ENCODE measurements at regions not wholly inside any gene's neighbourhood (a gene's known extent, or its start where the extent isn't known, plus 50 kb on each side); places are given as distances from the start of the nearest gene placed in this dataset.

DNA sequence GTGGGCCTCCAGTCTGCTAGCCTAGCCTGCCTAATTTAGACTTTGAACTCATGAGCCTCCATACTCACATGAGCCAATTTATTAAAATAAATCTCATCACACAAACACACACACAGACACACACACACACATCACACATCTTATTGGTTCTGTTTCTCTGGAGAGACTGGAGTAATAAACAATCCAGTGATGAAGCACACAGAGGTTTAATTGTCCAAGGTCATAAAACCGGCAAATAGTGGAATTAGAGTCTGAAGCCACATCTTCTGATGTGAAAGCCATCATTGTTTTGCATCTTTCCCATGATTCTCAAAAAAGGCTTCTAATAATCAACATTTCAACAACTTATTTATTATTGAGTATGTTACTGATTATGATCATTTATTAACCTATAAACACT lies 249.4 kb upstream of the KCNH8 start:
- Histone ChIP-seq H3K36me3 (ENCODE audit: insufficient read depth, low read length, poor library complexity, severe bottlenecking) (no peaks in the 10 kb centered on the region), H3K27me3 (replicated peaks; ENCODE audit: insufficient read depth, low read depth, low read length, poor library complexity) (no peaks in the 10 kb centered on the region), H3K4me3 (ENCODE audit: low read depth, low read length, poor library complexity, severe bottlenecking) (no peak overlapping the region), H3K9me3 (ENCODE audit: low read depth, low read length, poor library complexity, severe bottlenecking) (no peaks in the 10 kb centered on the region), H3K27ac (ENCODE audit: low read depth, low read length, poor library complexity, severe bottlenecking) (no peak overlapping the region), H3K4me1 (ENCODE audit: insufficient read depth, low read length, poor library complexity, severe bottlenecking) (no peaks in the 10 kb centered on the region)
- BruUV-seq (replicated peaks), result no TSS peak
- intact Hi-C loops (cut with micrococcal nuclease; ENCODE audit: unreplicated experiment), result no loop called here
- ChIA-PET POLR2A (ENCODE audit: low non-redundant PET) (no interaction called here), CTCF (no interaction called here)
- DNase-seq (ENCODE audit: low spot score), result no peak
- TF ChIP-seq, protein P1, sequence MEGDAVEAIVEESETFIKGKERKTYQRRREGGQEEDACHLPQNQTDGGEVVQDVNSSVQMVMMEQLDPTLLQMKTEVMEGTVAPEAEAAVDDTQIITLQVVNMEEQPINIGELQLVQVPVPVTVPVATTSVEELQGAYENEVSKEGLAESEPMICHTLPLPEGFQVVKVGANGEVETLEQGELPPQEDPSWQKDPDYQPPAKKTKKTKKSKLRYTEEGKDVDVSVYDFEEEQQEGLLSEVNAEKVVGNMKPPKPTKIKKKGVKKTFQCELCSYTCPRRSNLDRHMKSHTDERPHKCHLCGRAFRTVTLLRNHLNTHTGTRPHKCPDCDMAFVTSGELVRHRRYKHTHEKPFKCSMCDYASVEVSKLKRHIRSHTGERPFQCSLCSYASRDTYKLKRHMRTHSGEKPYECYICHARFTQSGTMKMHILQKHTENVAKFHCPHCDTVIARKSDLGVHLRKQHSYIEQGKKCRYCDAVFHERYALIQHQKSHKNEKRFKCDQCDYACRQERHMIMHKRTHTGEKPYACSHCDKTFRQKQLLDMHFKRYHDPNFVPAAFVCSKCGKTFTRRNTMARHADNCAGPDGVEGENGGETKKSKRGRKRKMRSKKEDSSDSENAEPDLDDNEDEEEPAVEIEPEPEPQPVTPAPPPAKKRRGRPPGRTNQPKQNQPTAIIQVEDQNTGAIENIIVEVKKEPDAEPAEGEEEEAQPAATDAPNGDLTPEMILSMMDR (conservative IDR thresholded peaks at IDR 0.05; ENCODE audit: low read depth, low read length), result no peak
- no peak for TF ChIP-seq EZH2 (IDR thresholded peaks at IDR 0.05; ENCODE audit: borderline replicate concordance, low read depth, low read length, poor library complexity, severe bottlenecking)

DNA sequence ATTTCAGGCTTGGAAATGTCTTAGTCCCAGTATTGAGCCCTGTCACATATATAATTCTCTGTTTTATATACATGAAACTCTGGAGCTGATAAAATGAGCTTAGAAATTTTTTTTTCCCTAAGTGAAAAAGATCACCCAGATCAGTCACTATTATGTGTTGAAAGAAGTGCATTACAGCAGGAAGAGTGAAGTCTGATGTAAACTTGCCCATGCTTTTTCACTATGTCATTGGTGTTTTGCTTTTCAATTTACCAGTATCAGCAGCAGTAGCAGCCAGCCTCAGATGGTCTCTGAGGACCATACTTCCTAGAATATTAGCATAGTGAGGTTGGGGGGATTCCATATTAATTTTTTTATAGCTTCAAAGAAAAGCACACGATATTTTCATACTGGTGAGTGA lies 255.6 kb upstream of the KCNH8 start:
- Histone ChIP-seq H3K36me3 (ENCODE audit: insufficient read depth, low read length, poor library complexity, severe bottlenecking) (no peaks in the 10 kb centered on the region), H3K27ac (ENCODE audit: low read depth, low read length, poor library complexity, severe bottlenecking) (no peak overlapping the region), H3K4me3 (ENCODE audit: low read depth, low read length, poor library complexity, severe bottlenecking) (no peak overlapping the region), H3K4me1 (ENCODE audit: insufficient read depth, low read length, poor library complexity, severe bottlenecking) (no peaks in the 10 kb centered on the region), H3K27me3 (replicated peaks; ENCODE audit: insufficient read depth, low read depth, low read length, poor library complexity) (no peaks in the 10 kb centered on the region), H3K9me3 (ENCODE audit: low read depth, low read length, poor library complexity, severe bottlenecking) (no peaks in the 10 kb centered on the region)
- no peak for TF ChIP-seq EZH2 (IDR thresholded peaks at IDR 0.05; ENCODE audit: borderline replicate concordance, low read depth, low read length, poor library complexity, severe bottlenecking)
- TF ChIP-seq, protein P1 (conservative IDR thresholded peaks at IDR 0.05; ENCODE audit: low read depth, low read length), result no peak
- DNase-seq (ENCODE audit: low spot score), result no peak
- intact Hi-C loops (cut with micrococcal nuclease; ENCODE audit: unreplicated experiment), result no loop called here
- ChIA-PET POLR2A (ENCODE audit: low non-redundant PET) (no interaction called here), CTCF (no interaction called here)
- no TSS peak for BruUV-seq (replicated peaks)

DNA sequence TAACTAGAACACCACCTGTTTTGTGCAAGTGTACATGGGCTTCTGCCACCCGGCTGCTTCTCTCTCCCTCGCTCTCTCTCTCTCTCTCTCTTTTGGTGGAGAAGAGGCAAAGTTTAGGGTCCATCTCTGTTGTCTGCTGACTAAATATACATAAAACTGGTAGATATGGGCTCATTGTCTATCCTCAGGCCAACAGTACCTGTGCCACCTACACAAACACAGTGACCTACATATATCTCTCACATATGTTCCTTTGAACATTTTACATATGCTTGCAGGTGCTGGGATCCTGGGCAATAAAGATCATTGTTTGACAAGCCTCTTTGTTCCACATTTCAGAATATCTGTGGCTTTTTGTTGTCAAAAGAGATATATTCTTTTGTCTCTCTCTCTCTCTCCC lies 256.3 kb upstream of the KCNH8 start:
- CTCF ChIA-PET, result no interaction called here
- intact Hi-C loops (cut with micrococcal nuclease; ENCODE audit: unreplicated experiment), result no loop called here
- TF ChIP-seq EZH2 (IDR thresholded peaks at IDR 0.05; ENCODE audit: borderline replicate concordance, low read depth, low read length, poor library complexity, severe bottlenecking), result no peak
- TF ChIP-seq, protein P1 (conservative IDR thresholded peaks at IDR 0.05; ENCODE audit: low read depth, low read length), result no peak
- Histone ChIP-seq H3K9me3 (ENCODE audit: low read depth, low read length, poor library complexity, severe bottlenecking) (no peaks in the 10 kb centered on the region), H3K27me3 (replicated peaks; ENCODE audit: insufficient read depth, low read depth, low read length, poor library complexity) (no peaks in the 10 kb centered on the region), H3K27ac (ENCODE audit: low read depth, low read length, poor library complexity, severe bottlenecking) (no peak overlapping the region), H3K36me3 (ENCODE audit: insufficient read depth, low read length, poor library complexity, severe bottlenecking) (no peaks in the 10 kb centered on the region), H3K4me1 (ENCODE audit: insufficient read depth, low read length, poor library complexity, severe bottlenecking) (no peaks in the 10 kb centered on the region), H3K4me3 (ENCODE audit: low read depth, low read length, poor library complexity, severe bottlenecking) (no peak overlapping the region)
- POLR2A ChIA-PET (ENCODE audit: low non-redundant PET), result no interaction called here
- BruUV-seq (replicated peaks), result no TSS peak
- DNase-seq (ENCODE audit: low spot score), result no peak
